OCI-LY3 (cell line): ENCODE measurements at regions not wholly inside any gene's neighbourhood (a gene's known extent, or its start where the extent isn't known, plus 50 kb on each side); places are given as distances from the start of the nearest gene placed in this dataset.

Source experiments
- H2AFZ ChIP-seq: fragments of 200-600, 300-600 bp; shearing (Covaris generic); 2 replicates; pipeline ENCODE4 v1.6.0; 2014; ENCODE audit warnings: antibody characterized with exemption, low read depth, low read length
- H3K27ac ChIP-seq: fragments of 200-600, 300-600 bp; sonication (generic); 2 replicates; pipeline ENCODE4 v1.5.1; 2014; ENCODE audit warnings: mild to moderate bottlenecking, low read length, moderate library complexity, mixed read lengths
- H3K27me3 ChIP-seq: fragments of 200-600, 300-600 bp; sonication (generic); 2 replicates; pipeline ENCODE4 v1.6.1; 2014; ENCODE audit warnings: low read depth, low read length, mixed read lengths
- H3K36me3 ChIP-seq: fragments of 200-600, 300-600 bp; sonication (generic); replicated peaks from 2 replicates; pipeline ENCODE3; 2014; ENCODE audit warnings: low read depth, low read length, mixed read lengths
- H3K4me1 ChIP-seq: fragments of 300-600, 200-600 bp; sonication (generic); 2 replicates; pipeline ENCODE4 v1.6.1; 2014; ENCODE audit warnings: low read length, mixed read lengths
- H3K4me2 ChIP-seq: fragments of 200-600, 300-600 bp; sonication (generic); 2 replicates; pipeline ENCODE4 v1.6.1; 2014; ENCODE audit warnings: low read length, mixed read lengths
- H3K4me3 ChIP-seq: fragments of 300-600, 200-600 bp; sonication (generic); 2 replicates; pipeline ENCODE4 v1.5.1; 2014; ENCODE audit warnings: antibody characterized with exemption, mild to moderate bottlenecking, low read length, moderate library complexity
- H3K79me2 ChIP-seq: fragments of 300-600, 200-600 bp; shearing (Covaris generic); 2 replicates; pipeline ENCODE4 v1.6.1; 2014; ENCODE audit warnings: mild to moderate bottlenecking, low read length, mixed read lengths
- H3K9ac ChIP-seq: fragments of 300-600, 200-600 bp; shearing (Covaris generic); 2 replicates; pipeline ENCODE4 v1.6.0; 2014; ENCODE audit warnings: mild to moderate bottlenecking, low read length, moderate library complexity
- H3K9me3 ChIP-seq: fragments of 200-600, 300-600 bp; shearing (Covaris generic); 2 replicates; pipeline ENCODE4 v1.6.1; 2014; ENCODE audit warnings: low read length, mixed read lengths; ENCODE audit not compliant: insufficient read depth
- H4K20me1 ChIP-seq: fragments of 200-600, 300-600 bp; sonication (generic); 2 replicates; pipeline ENCODE4 v1.6.1; 2016; ENCODE audit warnings: low read length, mixed read lengths; ENCODE audit not compliant: insufficient read depth
- CTCF ChIP-seq: fragments of 200-600, 300-600 bp; sonication (generic); IDR thresholded peaks from 2 replicates; pipeline ENCODE4 v1.5.1; 2014; ENCODE audit warnings: antibody characterized with exemption, low read length, low read depth
- EZH2phosphoT487 ChIP-seq: fragments of 200-600 bp; shearing (Covaris generic); IDR thresholded peaks from 2 replicates; pipeline ENCODE4 v1.6.1; 2018; ENCODE audit warnings: antibody characterized with exemption, mixed run types, low read depth

DNA sequence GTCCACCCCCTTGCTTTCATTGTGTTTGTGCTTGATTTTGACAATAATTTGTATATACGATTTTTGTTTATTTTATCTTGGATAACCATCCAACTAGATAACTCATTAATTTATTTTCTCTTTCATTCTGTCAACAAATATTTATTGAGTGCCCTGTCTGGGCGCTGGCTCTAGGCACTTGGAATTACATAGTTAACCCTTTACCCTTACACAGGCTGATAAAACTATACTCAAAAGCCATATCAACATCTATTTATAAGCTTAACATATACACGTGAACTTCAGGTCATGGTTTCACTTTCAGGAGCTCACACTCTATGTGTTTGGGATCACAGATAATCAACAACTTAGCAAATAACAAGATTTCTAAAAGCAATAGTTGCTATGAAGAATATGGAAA is 226.3 kb upstream of the PPARGC1A start:
- Histone ChIP-seq H3K36me3 (no peaks in the 10 kb centered on the region), H3K27me3 (no peaks in the 10 kb centered on the region), H3K27ac (no peak overlapping the region), H3K4me3 (no peak overlapping the region), H3K9me3 (no peaks in the 10 kb centered on the region), H4K20me1 (no peaks in the 10 kb centered on the region), H3K4me1 (no peaks in the 10 kb centered on the region), H3K9ac (no peak overlapping the region), H3K4me2 (no peak overlapping the region), H3K79me2 (no peaks in the 10 kb centered on the region), H2AFZ (no peak overlapping the region)
- no peak for TF ChIP-seq EZH2phosphoT487
- no peak for TF ChIP-seq CTCF

DNA sequence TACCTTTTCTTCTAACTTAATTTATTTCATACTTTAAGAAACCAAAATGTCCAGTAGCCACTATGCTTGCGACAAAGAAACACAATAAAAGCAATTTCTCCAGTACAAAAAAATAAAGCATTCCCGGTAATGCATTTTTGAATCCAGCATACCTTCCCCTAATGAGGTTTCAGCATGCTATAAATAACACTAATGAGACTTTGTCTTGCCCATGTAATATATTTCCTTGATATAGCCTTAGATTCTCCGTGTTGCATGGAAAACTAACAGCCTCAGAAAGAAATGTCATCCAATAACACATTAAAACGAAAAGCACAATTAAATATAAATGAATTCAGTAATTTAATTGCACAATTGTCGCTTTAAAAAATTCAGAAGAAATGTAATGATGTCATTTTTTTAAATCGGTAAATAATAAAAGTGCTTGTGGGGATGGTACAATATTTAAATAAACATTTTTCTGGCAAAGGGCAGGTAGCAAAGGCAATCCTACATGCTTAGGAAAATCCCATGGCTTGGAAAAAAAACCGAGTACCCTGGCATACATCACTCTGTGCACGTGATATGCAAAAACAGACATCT is 225.2 kb upstream of the PPARGC1A start:
- Histone ChIP-seq H3K4me2 (no peak overlapping the region), H4K20me1 (no peaks in the 10 kb centered on the region), H3K36me3 (no peaks in the 10 kb centered on the region), H3K9ac (no peak overlapping the region), H3K4me3 (no peak overlapping the region), H3K4me1 (no peaks in the 10 kb centered on the region), H2AFZ (no peak overlapping the region), H3K79me2 (no peaks in the 10 kb centered on the region), H3K27ac (no peak overlapping the region), H3K9me3 (no peaks in the 10 kb centered on the region), H3K27me3 (no peaks in the 10 kb centered on the region)
- TF ChIP-seq EZH2phosphoT487 (no peak), CTCF (no peak)

DNA sequence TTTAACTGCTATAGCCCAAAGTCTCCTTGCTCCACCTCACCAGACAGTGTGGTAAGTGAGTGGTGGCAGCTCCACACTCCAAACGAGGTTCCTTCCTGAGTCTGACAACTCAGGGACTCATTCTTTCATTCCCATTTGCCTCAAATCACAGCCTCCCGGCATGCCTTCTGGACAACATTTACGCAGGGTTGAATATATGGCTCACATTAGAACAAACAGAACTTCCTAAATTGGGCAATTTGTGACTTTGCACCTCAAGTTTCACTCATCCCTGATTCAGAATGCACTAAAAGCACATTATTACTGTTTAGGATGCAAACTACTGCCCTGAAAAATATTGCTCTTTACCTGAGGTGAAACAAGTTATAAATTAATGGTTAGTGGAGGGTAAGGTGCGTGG is 224.6 kb upstream of the PPARGC1A start:
- Histone ChIP-seq H3K27ac (no peak overlapping the region), H3K4me2 (no peak overlapping the region), H3K4me3 (no peak overlapping the region), H3K27me3 (no peaks in the 10 kb centered on the region), H3K36me3 (no peaks in the 10 kb centered on the region), H3K9me3 (no peaks in the 10 kb centered on the region), H3K79me2 (no peaks in the 10 kb centered on the region), H3K4me1 (no peaks in the 10 kb centered on the region), H3K9ac (no peak overlapping the region), H4K20me1 (no peaks in the 10 kb centered on the region), H2AFZ (no peak overlapping the region)
- TF ChIP-seq CTCF (no peak), EZH2phosphoT487 (no peak)

DNA sequence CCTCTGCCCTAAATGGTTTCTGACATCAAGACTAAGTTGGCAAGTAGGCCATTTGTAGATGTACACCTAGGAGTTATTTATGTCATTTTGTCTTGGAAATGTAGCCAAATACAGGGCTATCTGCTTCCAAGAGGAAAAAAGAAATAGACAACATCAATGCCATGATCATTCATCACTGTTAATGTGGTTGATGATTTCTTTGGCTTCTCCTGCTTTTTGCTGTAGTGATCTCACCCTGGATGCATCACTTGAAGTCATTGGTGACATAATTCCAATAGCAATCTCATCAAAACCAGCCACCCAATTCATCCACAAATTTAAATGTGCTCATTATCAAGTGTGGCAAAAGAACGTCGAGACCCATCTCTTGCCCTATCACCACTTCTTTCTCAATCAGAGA is 222.6 kb upstream of the PPARGC1A start:
- Histone ChIP-seq H3K4me1 (peaks cover 2% of the 10 kb centered on the region; the same call in 1 of the 2 replicates), H3K79me2 (no peaks in the 10 kb centered on the region), H3K4me3 (no peak overlapping the region), H3K9ac (no peak overlapping the region), H3K27ac (no peak overlapping the region), H3K9me3 (no peaks in the 10 kb centered on the region), H3K4me2 (no peak overlapping the region), H2AFZ (no peak overlapping the region), H3K36me3 (no peaks in the 10 kb centered on the region), H4K20me1 (no peaks in the 10 kb centered on the region), H3K27me3 (no peaks in the 10 kb centered on the region)
- TF ChIP-seq CTCF (no peak), EZH2phosphoT487 (no peak)
